ENCODE measurements at regions not wholly inside any gene's neighbourhood (a gene's known extent, or its start where the extent isn't known, plus 50 kb on each side); places are given as distances from the start of the nearest gene placed in this dataset.

GRCh38 chr21:31473685-31474345 lies 129.8 kb upstream of the TIAM1 start:
- TF ChIP-seq CTCF (IDR thresholded peaks at IDR 0.05) = no peak
- no peak for TF ChIP-seq POLR2AphosphoS5 (IDR thresholded peaks at IDR 0.05)
- no peak for TF ChIP-seq POLR2A (IDR thresholded peaks at IDR 0.05)
- Histone ChIP-seq H3K36me3 (no peaks in the 10 kb centered on the region), H3K27me3 (no peaks in the 10 kb centered on the region), H3K4me1 (no peaks in the 10 kb centered on the region), H3K9me3 (no peaks in the 10 kb centered on the region), H3K27ac (no peak overlapping the region), H3K4me3 (no peak overlapping the region)
- intact Hi-C loops (cut with DNase I; ENCODE audit: low total_unique reads) = no loop called here
- no peak for DNase-seq (ENCODE audit: low spot score in 2 of 2)

- no peak for TF ChIP-seq CTCF (IDR thresholded peaks at IDR 0.05)
- TF ChIP-seq POLR2A (IDR thresholded peaks at IDR 0.05) = no peak
- TF ChIP-seq POLR2AphosphoS5 (IDR thresholded peaks at IDR 0.05) = no peak
- Histone ChIP-seq H3K9me3 (no peaks in the 10 kb centered on the region), H3K4me3 (no peak overlapping the region), H3K27ac (no peak overlapping the region), H3K4me1 (no peaks in the 10 kb centered on the region), H3K36me3 (no peaks in the 10 kb centered on the region), H3K27me3 (no peaks in the 10 kb centered on the region)
- no peak for DNase-seq (ENCODE audit: low spot score in 2 of 2)
- intact Hi-C loops (cut with DNase I; ENCODE audit: low total_unique reads) = no loop called here
Observed at GRCh38 chr21:31471865-31472264, 127.8 kb upstream of the TIAM1 start.

- H3K4me3 ChIP-seq = no peak overlapping the region
- H3K27me3 ChIP-seq = no peaks in the 10 kb centered on the region
- H3K27ac ChIP-seq = no peak overlapping the region
- no peak for DNase-seq (ENCODE audit: low spot score in 2 of 2)
- intact Hi-C loops (cut with DNase I; ENCODE audit: low total_unique reads) = no loop called here
- H3K4me1 ChIP-seq = no peaks in the 10 kb centered on the region
- H3K36me3 ChIP-seq = no peaks in the 10 kb centered on the region
- no peaks in the 10 kb centered on the region for H3K9me3 ChIP-seq
- TF ChIP-seq POLR2AphosphoS5 (IDR thresholded peaks at IDR 0.05) = no peak
- TF ChIP-seq POLR2A (IDR thresholded peaks at IDR 0.05) = no peak
- TF ChIP-seq CTCF (IDR thresholded peaks at IDR 0.05) = no peak
Observed at GRCh38 chr21:31470896-31471694, 127.0 kb upstream of the TIAM1 start.

- Histone ChIP-seq H3K4me1 (no peaks in the 10 kb centered on the region), H3K27ac (no peak overlapping the region), H3K27me3 (no peaks in the 10 kb centered on the region), H3K9me3 (no peaks in the 10 kb centered on the region), H3K36me3 (no peaks in the 10 kb centered on the region), H3K4me3 (no peak overlapping the region)
- intact Hi-C loops (cut with DNase I; ENCODE audit: low total_unique reads) = no loop called here
- no peak for DNase-seq (ENCODE audit: low spot score in 2 of 2)
- TF ChIP-seq POLR2A (IDR thresholded peaks at IDR 0.05) = no peak
- no peak for TF ChIP-seq POLR2AphosphoS5 (IDR thresholded peaks at IDR 0.05)
- no peak for TF ChIP-seq CTCF (IDR thresholded peaks at IDR 0.05)
Observed at GRCh38 chr21:31460980-31461379, 116.9 kb upstream of the TIAM1 start.

- DNase-seq (ENCODE audit: low spot score in 2 of 2) = no peak
- TF ChIP-seq POLR2AphosphoS5 (IDR thresholded peaks at IDR 0.05) = no peak
- TF ChIP-seq CTCF (IDR thresholded peaks at IDR 0.05) = no peak
- TF ChIP-seq POLR2A (IDR thresholded peaks at IDR 0.05) = no peak
- intact Hi-C loops (cut with DNase I; ENCODE audit: low total_unique reads) = no loop called here
- H3K27me3 ChIP-seq = no peaks in the 10 kb centered on the region
- H3K4me1 ChIP-seq = no peaks in the 10 kb centered on the region
- no peaks in the 10 kb centered on the region for H3K36me3 ChIP-seq
- no peak overlapping the region for H3K27ac ChIP-seq
- H3K4me3 ChIP-seq = no peak overlapping the region
- no peaks in the 10 kb centered on the region for H3K9me3 ChIP-seq
Observed at GRCh38 chr21:31459457-31459856, 115.4 kb upstream of the TIAM1 start.
